ENCODE measurements at regions not wholly inside any gene's neighbourhood (a gene's known extent, or its start where the extent isn't known, plus 50 kb on each side); places are given as distances from the start of the nearest gene placed in this dataset.

GRCh38 chr2:122929347-122929746 lies 1095.7 kb upstream of the CNTNAP5 start:
- no peak for ATAC-seq
- intact Hi-C loops (cut with micrococcal nuclease) (no loop called here), in situ Hi-C loops (cut with MboI) (no loop called here)
- H3K4me3 ChIP-seq, result no peak overlapping the region
- H3K79me2 ChIP-seq (ENCODE audit: control insufficient read depth, insufficient read depth, low read length), result no peaks in the 10 kb centered on the region
- H2AFZ ChIP-seq (ENCODE audit: low read depth, low read length), result no peak overlapping the region
- POLR2A ChIA-PET, result no interaction called here
- H3K4me2 ChIP-seq (ENCODE audit: insufficient read depth, low read length), result no peak overlapping the region
- 0% methylated on average over 1 of the region's 1 CpG for WGBS (ENCODE audit: insufficient coverage, low coverage, missing lambda C conversion rate)
- H3K9me3 ChIP-seq (replicated peaks; ENCODE audit: control insufficient read depth, insufficient read depth, low read depth, low read length), result peaks cover 2% of the 10 kb centered on the region; the same call in 1 of the 2 replicates
- DNase-seq (ENCODE audit: extremely low read depth in 1 of 4, low spot score in 3 of 4), result no peak
- no peak for FAIRE-seq
- no peaks in the 10 kb centered on the region for H3K9me1 ChIP-seq (ENCODE audit: control insufficient read depth, insufficient read depth, low read length)
- no peak for TF ChIP-seq ZNF696 (CRISPR knock-in tag; conservative IDR thresholded peaks at IDR 0.05)
- TF ChIP-seq KLF1 (tag; IDR thresholded peaks at IDR 0.05), result no peak
- TF ChIP-seq ERF (CRISPR knock-in tag; IDR thresholded peaks at IDR 0.05), result no peak
- no peaks in the 10 kb centered on the region for H3K36me3 ChIP-seq (ENCODE audit: control insufficient read depth, insufficient read depth, low read length)
- no TSS peak for BruUV-seq (replicated peaks)
- H3K27ac ChIP-seq (ENCODE audit: extremely low read depth, low read depth, low read length), result no peak overlapping the region
- H4K20me1 ChIP-seq (replicated peaks; ENCODE audit: control insufficient read depth, insufficient read depth, low read length), result no peaks in the 10 kb centered on the region
- H3K27me3 ChIP-seq (ENCODE audit: control insufficient read depth in 2 of 2, insufficient read depth in 2 of 2, low read length in 2 of 2), result no peaks in the 10 kb centered on the region
- H3K9ac ChIP-seq (ENCODE audit: insufficient read depth in 1 of 2, low read depth in 2 of 2, low read length in 2 of 2), result no peak overlapping the region
- CTCF ChIA-PET (ENCODE audit: low intra/inter-chr PET ratio), result no interaction called here
- H3K4me1 ChIP-seq (replicated peaks in 1 of 2; ENCODE audit: control insufficient read depth in 2 of 2, insufficient read depth in 2 of 2, low read length in 2 of 2), result no peaks in the 10 kb centered on the region

DNA sequence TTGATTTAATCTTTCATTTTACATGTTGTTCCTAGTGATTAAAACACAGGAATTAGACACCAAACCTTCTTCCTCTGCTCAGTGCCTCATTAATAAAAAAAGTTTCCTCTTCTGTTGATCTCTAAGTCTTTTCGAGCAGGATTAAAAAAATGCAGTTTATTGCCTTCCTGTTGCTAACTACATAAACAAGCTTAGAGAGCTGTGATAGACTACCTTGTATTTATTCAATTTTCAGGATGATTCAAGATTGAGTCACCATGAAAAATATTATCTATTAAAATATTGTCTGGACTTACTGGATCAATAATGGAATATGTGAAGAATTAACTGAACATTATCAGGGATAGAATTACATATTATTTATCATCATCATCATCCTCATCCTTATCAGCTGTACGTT lies 1089.6 kb upstream of the CNTNAP5 start:
- WGBS (ENCODE audit: insufficient coverage, low coverage, missing lambda C conversion rate), result 0% methylated on average over 2 of the region's 2 CpGs
- intact Hi-C loops (cut with micrococcal nuclease) (no loop called here), in situ Hi-C loops (cut with MboI) (no loop called here)
- H3K27ac ChIP-seq (ENCODE audit: extremely low read depth, low read depth, low read length), result no peak overlapping the region
- CTCF ChIA-PET (ENCODE audit: low intra/inter-chr PET ratio), result no interaction called here
- H3K79me2 ChIP-seq (ENCODE audit: control insufficient read depth, insufficient read depth, low read length), result no peaks in the 10 kb centered on the region
- DNase-seq (ENCODE audit: extremely low read depth in 1 of 4, low spot score in 3 of 4), result no peak
- no peaks in the 10 kb centered on the region for H3K4me1 ChIP-seq (replicated peaks in 1 of 2; ENCODE audit: control insufficient read depth in 2 of 2, insufficient read depth in 2 of 2, low read length in 2 of 2)
- no peak overlapping the region for H3K4me2 ChIP-seq (ENCODE audit: insufficient read depth, low read length)
- POLR2A ChIA-PET, result no interaction called here
- no peak for FAIRE-seq
- no peak overlapping the region for H3K4me3 ChIP-seq
- no peaks in the 10 kb centered on the region for H4K20me1 ChIP-seq (replicated peaks; ENCODE audit: control insufficient read depth, insufficient read depth, low read length)
- no TSS peak for BruUV-seq (replicated peaks)
- no peaks in the 10 kb centered on the region for H3K36me3 ChIP-seq (ENCODE audit: control insufficient read depth, insufficient read depth, low read length)
- no peaks in the 10 kb centered on the region for H3K27me3 ChIP-seq (ENCODE audit: control insufficient read depth in 2 of 2, insufficient read depth in 2 of 2, low read length in 2 of 2)
- no peak overlapping the region for H3K9ac ChIP-seq (ENCODE audit: insufficient read depth in 1 of 2, low read depth in 2 of 2, low read length in 2 of 2)
- H3K9me1 ChIP-seq (ENCODE audit: control insufficient read depth, insufficient read depth, low read length), result no peaks in the 10 kb centered on the region
- no peak for ATAC-seq
- no peaks in the 10 kb centered on the region for H3K9me3 ChIP-seq (replicated peaks; ENCODE audit: control insufficient read depth, insufficient read depth, low read depth, low read length)
- no peak overlapping the region for H2AFZ ChIP-seq (ENCODE audit: low read depth, low read length)
- no peak for TF ChIP-seq NBN (IDR thresholded peaks at IDR 0.05; ENCODE audit: low read depth)
- TF ChIP-seq ILF3 (IDR thresholded peaks at IDR 0.05; ENCODE audit: borderline replicate concordance), result no peak
- no peak for TF ChIP-seq FUS (optimal IDR thresholded peaks at IDR 0.05; ENCODE audit: low read depth, low read length)
- TF ChIP-seq, protein P1, sequence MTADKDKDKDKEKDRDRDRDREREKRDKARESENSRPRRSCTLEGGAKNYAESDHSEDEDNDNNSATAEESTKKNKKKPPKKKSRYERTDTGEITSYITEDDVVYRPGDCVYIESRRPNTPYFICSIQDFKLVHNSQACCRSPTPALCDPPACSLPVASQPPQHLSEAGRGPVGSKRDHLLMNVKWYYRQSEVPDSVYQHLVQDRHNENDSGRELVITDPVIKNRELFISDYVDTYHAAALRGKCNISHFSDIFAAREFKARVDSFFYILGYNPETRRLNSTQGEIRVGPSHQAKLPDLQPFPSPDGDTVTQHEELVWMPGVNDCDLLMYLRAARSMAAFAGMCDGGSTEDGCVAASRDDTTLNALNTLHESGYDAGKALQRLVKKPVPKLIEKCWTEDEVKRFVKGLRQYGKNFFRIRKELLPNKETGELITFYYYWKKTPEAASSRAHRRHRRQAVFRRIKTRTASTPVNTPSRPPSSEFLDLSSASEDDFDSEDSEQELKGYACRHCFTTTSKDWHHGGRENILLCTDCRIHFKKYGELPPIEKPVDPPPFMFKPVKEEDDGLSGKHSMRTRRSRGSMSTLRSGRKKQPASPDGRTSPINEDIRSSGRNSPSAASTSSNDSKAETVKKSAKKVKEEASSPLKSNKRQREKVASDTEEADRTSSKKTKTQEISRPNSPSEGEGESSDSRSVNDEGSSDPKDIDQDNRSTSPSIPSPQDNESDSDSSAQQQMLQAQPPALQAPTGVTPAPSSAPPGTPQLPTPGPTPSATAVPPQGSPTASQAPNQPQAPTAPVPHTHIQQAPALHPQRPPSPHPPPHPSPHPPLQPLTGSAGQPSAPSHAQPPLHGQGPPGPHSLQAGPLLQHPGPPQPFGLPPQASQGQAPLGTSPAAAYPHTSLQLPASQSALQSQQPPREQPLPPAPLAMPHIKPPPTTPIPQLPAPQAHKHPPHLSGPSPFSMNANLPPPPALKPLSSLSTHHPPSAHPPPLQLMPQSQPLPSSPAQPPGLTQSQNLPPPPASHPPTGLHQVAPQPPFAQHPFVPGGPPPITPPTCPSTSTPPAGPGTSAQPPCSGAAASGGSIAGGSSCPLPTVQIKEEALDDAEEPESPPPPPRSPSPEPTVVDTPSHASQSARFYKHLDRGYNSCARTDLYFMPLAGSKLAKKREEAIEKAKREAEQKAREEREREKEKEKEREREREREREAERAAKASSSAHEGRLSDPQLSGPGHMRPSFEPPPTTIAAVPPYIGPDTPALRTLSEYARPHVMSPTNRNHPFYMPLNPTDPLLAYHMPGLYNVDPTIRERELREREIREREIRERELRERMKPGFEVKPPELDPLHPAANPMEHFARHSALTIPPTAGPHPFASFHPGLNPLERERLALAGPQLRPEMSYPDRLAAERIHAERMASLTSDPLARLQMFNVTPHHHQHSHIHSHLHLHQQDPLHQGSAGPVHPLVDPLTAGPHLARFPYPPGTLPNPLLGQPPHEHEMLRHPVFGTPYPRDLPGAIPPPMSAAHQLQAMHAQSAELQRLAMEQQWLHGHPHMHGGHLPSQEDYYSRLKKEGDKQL (CRISPR knock-in tag; IDR thresholded peaks at IDR 0.05; ENCODE audit: borderline replicate concordance), result no peak
- no peak for TF ChIP-seq ZNF75A (CRISPR knock-in tag; IDR thresholded peaks at IDR 0.05)
- no peak for TF ChIP-seq ZNF780A (CRISPR knock-in tag; IDR thresholded peaks at IDR 0.05)
- TF ChIP-seq ZNF41 (CRISPR knock-in tag; conservative IDR thresholded peaks at IDR 0.05), result no peak
- TF ChIP-seq, protein P2, sequence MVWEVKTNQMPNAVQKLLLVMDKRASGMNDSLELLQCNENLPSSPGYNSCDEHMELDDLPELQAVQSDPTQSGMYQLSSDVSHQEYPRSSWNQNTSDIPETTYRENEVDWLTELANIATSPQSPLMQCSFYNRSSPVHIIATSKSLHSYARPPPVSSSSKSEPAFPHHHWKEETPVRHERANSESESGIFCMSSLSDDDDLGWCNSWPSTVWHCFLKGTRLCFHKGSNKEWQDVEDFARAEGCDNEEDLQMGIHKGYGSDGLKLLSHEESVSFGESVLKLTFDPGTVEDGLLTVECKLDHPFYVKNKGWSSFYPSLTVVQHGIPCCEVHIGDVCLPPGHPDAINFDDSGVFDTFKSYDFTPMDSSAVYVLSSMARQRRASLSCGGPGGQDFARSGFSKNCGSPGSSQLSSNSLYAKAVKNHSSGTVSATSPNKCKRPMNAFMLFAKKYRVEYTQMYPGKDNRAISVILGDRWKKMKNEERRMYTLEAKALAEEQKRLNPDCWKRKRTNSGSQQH (CRISPR knock-in tag; IDR thresholded peaks at IDR 0.05), result no peak
